Renal cortex interstitium (tissue), 11 donors: ENCODE measurements at regions not wholly inside any gene's neighbourhood (a gene's known extent, or its start where the extent isn't known, plus 50 kb on each side); places are given as distances from the start of the nearest gene placed in this dataset.

Source experiments
- DNase-seq, 11 donors: peaks; one replicate each; pipeline ENCODE4 v3.0.0-alpha.2; 2013; ENCODE audit warnings: low read depth in 9 of 11, low spot score in 4 of 11; ENCODE audit errors: extremely low read depth in 1 of 11

GRCh38 chr1:81590171-81590570 lies 210.6 kb upstream of the ADGRL2 start:
- DNase-seq, result no peak

- DNase-seq, result no peak
These were observed 212.6 kb upstream of the ADGRL2 start for GRCh38 chr1:81588149-81588548.

GRCh38 chr1:81587426-81587825 lies 213.3 kb upstream of the ADGRL2 start:
- no peak for DNase-seq

- DNase-seq, result no peak
These were observed 215.4 kb upstream of the ADGRL2 start for GRCh38 chr1:81585371-81585770.

GRCh38 chr1:81584398-81584797 lies 216.3 kb upstream of the ADGRL2 start:
- no peak for DNase-seq

GRCh38 chr1:81583878-81584277 lies 216.9 kb upstream of the ADGRL2 start:
- DNase-seq, result no peak

- no peak for DNase-seq
These were observed 218.2 kb upstream of the ADGRL2 start for GRCh38 chr1:81582467-81582986.

GRCh38 chr1:81578867-81579266 lies 221.9 kb upstream of the ADGRL2 start:
- DNase-seq, result no peak

GRCh38 chr1:81577004-81577697 lies 223.6 kb upstream of the ADGRL2 start:
- DNase-seq, result no peak

- DNase-seq, result no peak
These were observed 226.3 kb upstream of the ADGRL2 start for GRCh38 chr1:81574408-81574807.

GRCh38 chr1:81573458-81573857 lies 227.3 kb upstream of the ADGRL2 start:
- DNase-seq, result no peak

GRCh38 chr1:81571946-81572345 lies 228.8 kb upstream of the ADGRL2 start:
- DNase-seq, result no peak

- no peak for DNase-seq
These were observed 231.0 kb upstream of the ADGRL2 start for GRCh38 chr1:81569761-81570160.

- DNase-seq, result no peak
These were observed 237.1 kb upstream of the ADGRL2 start for GRCh38 chr1:81563632-81564031.

GRCh38 chr1:81562934-81563333 lies 237.8 kb upstream of the ADGRL2 start:
- no peak for DNase-seq

GRCh38 chr1:81560629-81561028 lies 240.1 kb upstream of the ADGRL2 start:
- DNase-seq, result no peak

- no peak for DNase-seq
These were observed 240.9 kb upstream of the ADGRL2 start for GRCh38 chr1:81559662-81560350.

GRCh38 chr1:81558291-81559076 lies 242.2 kb upstream of the ADGRL2 start:
- DNase-seq, result no peak

- no peak for DNase-seq
These were observed 243.8 kb upstream of the ADGRL2 start for GRCh38 chr1:81556968-81557367.

GRCh38 chr1:81554534-81554933 lies 246.2 kb upstream of the ADGRL2 start:
- no peak for DNase-seq
